WTC11 (cell line): ENCODE measurements at regions not wholly inside any gene's neighbourhood (a gene's known extent, or its start where the extent isn't known, plus 50 kb on each side); places are given as distances from the start of the nearest gene placed in this dataset.
A peak's percentile ranks its signal among the peaks of the same experiment; 100 is the strongest.

Experiments used
- ATAC-seq: fragments of 200-7000 bp; cut with Tn5 transposase; 2 replicates; pipeline ENCODE4 v1.10.0; 2021; ENCODE audit warnings: mild to moderate bottlenecking, moderate library complexity
- CTCF ChIA-PET: fragments of 300-600 bp; sonication (Branson Sonifier 250); formaldehyde crosslinking; loops from one replicate; lab custom pipeline; 2021; ENCODE audit warnings: antibody characterized with exemption; lab: Charles Lee
- POLR2A ChIA-PET: fragments of 350-600 bp; sonication (Branson Sonifier 250); formaldehyde crosslinking; loops from one replicate; lab custom pipeline; 2021; ENCODE audit warnings: antibody characterized with exemption; lab: Charles Lee
- DNase-seq: peaks from one replicate; pipeline ENCODE4 v3.0.0; 2021; ENCODE audit warnings: low spot score
- H3K27ac Mint-ChIP-seq: 2 replicates; pipeline ENCODE4 v1.8.0; 2021; ENCODE audit warnings: mixed read lengths
- H3K27me3 Mint-ChIP-seq: 2 replicates; pipeline ENCODE4 v1.8.0; 2021; ENCODE audit warnings: low read depth, mild to moderate bottlenecking, moderate library complexity, mixed read lengths
- H3K36me3 Mint-ChIP-seq: 2 replicates; pipeline ENCODE4 v1.8.0; 2021; ENCODE audit warnings: mixed read lengths
- H3K4me1 Mint-ChIP-seq: 2 replicates; pipeline ENCODE4 v1.8.0; 2022; ENCODE audit warnings: mixed read lengths
- H3K4me3 Mint-ChIP-seq: 2 replicates; pipeline ENCODE4 v1.8.0; 2021; ENCODE audit warnings: mild to moderate bottlenecking, moderate library complexity, mixed read lengths
- H3K9me3 Mint-ChIP-seq: 2 replicates; pipeline ENCODE4 v1.8.0; 2021; ENCODE audit warnings: mixed read lengths
- CDX4 ChIP-seq: fragments of 250-450 bp; sonication (Bioruptor Pico); IDR thresholded peaks from 2 replicates; pipeline ENCODE4 v1.9.0; 2021; ENCODE audit warnings: moderate library complexity, mild to moderate bottlenecking, inconsistent platforms, borderline replicate concordance
- CREB1 ChIP-seq: sonication (generic); formaldehyde crosslinking; IDR thresholded peaks from 2 replicates; pipeline ENCODE4 v1.8.0; 2023; ENCODE audit warnings: mild to moderate bottlenecking, missing genetic modification reagents
- ELF4 ChIP-seq: sonication (generic); formaldehyde crosslinking; IDR thresholded peaks from 2 replicates; pipeline ENCODE4 v1.8.1; 2022; ENCODE audit warnings: low read depth, mild to moderate bottlenecking, moderate library complexity, missing genetic modification reagents
- EMX1 ChIP-seq: fragments of 250-450 bp; sonication (Bioruptor Pico); IDR thresholded peaks from 2 replicates; pipeline ENCODE4 v1.8.0; 2021; ENCODE audit warnings: mild to moderate bottlenecking
- ETV6 ChIP-seq: sonication (generic); formaldehyde crosslinking; IDR thresholded peaks from 2 replicates; pipeline ENCODE4 v1.8.1; 2022; ENCODE audit warnings: mild to moderate bottlenecking, missing genetic modification reagents
- FOXJ3 ChIP-seq: sonication (generic); formaldehyde crosslinking; IDR thresholded peaks from 2 replicates; pipeline ENCODE4 v1.9.0; 2021; ENCODE audit warnings: missing genetic modification reagents, mild to moderate bottlenecking, borderline replicate concordance
- FOXK1 ChIP-seq: sonication (generic); formaldehyde crosslinking; IDR thresholded peaks from 2 replicates; pipeline ENCODE4 v1.8.0; 2022; ENCODE audit warnings: mild to moderate bottlenecking, moderate library complexity, missing genetic modification reagents
- HMGXB4 ChIP-seq: sonication (generic); formaldehyde crosslinking; IDR thresholded peaks from 2 replicates; pipeline ENCODE4 v1.8.1; 2023; ENCODE audit warnings: mild to moderate bottlenecking, moderate library complexity, missing genetic modification reagents
- JAZF1 ChIP-seq: fragments of 250-450 bp; sonication (Bioruptor Pico); IDR thresholded peaks from 2 replicates; pipeline ENCODE4 v1.9.0; 2021; ENCODE audit warnings: moderate library complexity, mild to moderate bottlenecking, inconsistent platforms
- KAT7 ChIP-seq: sonication (generic); formaldehyde crosslinking; IDR thresholded peaks from 2 replicates; pipeline ENCODE4 v1.8.1; 2023; ENCODE audit warnings: missing genetic modification reagents, mild to moderate bottlenecking, borderline replicate concordance
- MXD4 ChIP-seq: fragments of 250-450 bp; sonication (Bioruptor Pico); IDR thresholded peaks from 2 replicates; pipeline ENCODE4 v1.8.0; 2021; ENCODE audit warnings: mild to moderate bottlenecking, moderate library complexity, borderline replicate concordance
- MYBL2 ChIP-seq: sonication (generic); formaldehyde crosslinking; IDR thresholded peaks from 2 replicates; pipeline ENCODE4 v1.8.1; 2023; ENCODE audit warnings: mild to moderate bottlenecking, moderate library complexity, missing genetic modification reagents
- NFYB ChIP-seq: sonication (generic); formaldehyde crosslinking; conservative IDR thresholded peaks from 2 replicates; pipeline ENCODE4 v1.8.0; 2022; ENCODE audit warnings: low read depth, missing genetic modification reagents
- NR2C2 ChIP-seq: sonication (generic); formaldehyde crosslinking; IDR thresholded peaks from 2 replicates; pipeline ENCODE4 v1.8.0; 2022; ENCODE audit warnings: mild to moderate bottlenecking, missing genetic modification reagents
- PRRX2 ChIP-seq: fragments of 250-450 bp; sonication (Bioruptor Pico); IDR thresholded peaks from 2 replicates; pipeline ENCODE4 v1.8.0; 2021; ENCODE audit warnings: mild to moderate bottlenecking
- ZBTB43 ChIP-seq: sonication (generic); formaldehyde crosslinking; IDR thresholded peaks from 2 replicates; pipeline ENCODE4 v1.8.1; 2023; ENCODE audit warnings: mild to moderate bottlenecking, missing genetic modification reagents
- ZNF263 ChIP-seq: sonication (generic); formaldehyde crosslinking; IDR thresholded peaks from 2 replicates; pipeline ENCODE4 v1.8.1; 2022; ENCODE audit warnings: low read depth, mild to moderate bottlenecking, moderate library complexity, missing genetic modification reagents
- ZNF396 ChIP-seq: fragments of 250-450 bp; sonication (Bioruptor Pico); IDR thresholded peaks from 2 replicates; pipeline ENCODE4 v1.8.0; 2021; ENCODE audit warnings: mild to moderate bottlenecking, moderate library complexity, borderline replicate concordance
- TF ChIP-seq, protein P1 (sequence below): fragments of 250-450 bp; sonication (Bioruptor Pico); IDR thresholded peaks from 2 replicates; pipeline ENCODE4 v2.1.2; 2022; ENCODE audit warnings: mild to moderate bottlenecking, moderate library complexity
- TF ChIP-seq, protein P2 (sequence below): sonication (generic); formaldehyde crosslinking; IDR thresholded peaks from 2 replicates; pipeline ENCODE4 v1.8.0; 2022; ENCODE audit warnings: mild to moderate bottlenecking, missing genetic modification reagents
- TF ChIP-seq, protein P3 (sequence below): fragments of 250-450 bp; sonication (Bioruptor Pico); IDR thresholded peaks from 2 replicates; pipeline ENCODE4 v1.9.0; 2021; ENCODE audit warnings: mild to moderate bottlenecking, borderline replicate concordance

- H3K27ac Mint-ChIP-seq, result no peak overlapping the region
- no peaks in the 10 kb centered on the region for H3K27me3 Mint-ChIP-seq
- ATAC-seq, result peak; percentile 52
- peak; percentile 45; the same call in 1 of the 2 replicates for TF ChIP-seq ZBTB43 (CRISPR knock-in tag)
- no peak for TF ChIP-seq FOXK1 (CRISPR knock-in tag)
- DNase-seq, result no peak
- H3K36me3 Mint-ChIP-seq, result no peaks in the 10 kb centered on the region; the same call in 1 of the 2 replicates
- H3K4me1 Mint-ChIP-seq, result peaks cover 63% of the 10 kb centered on the region
- CTCF ChIA-PET, result no interaction called here
- POLR2A ChIA-PET, result no interaction called here
- peaks cover 4% of the 10 kb centered on the region for H3K9me3 Mint-ChIP-seq
- H3K4me3 Mint-ChIP-seq, result no peak overlapping the region
These were observed 249.4 kb downstream of the HNMT start for GRCh38 chr2:138213624-138214023.

- ChIA-PET POLR2A (no interaction called here), CTCF (no interaction called here)
- H3K4me3 Mint-ChIP-seq, result no peak overlapping the region
- H3K4me1 Mint-ChIP-seq, result peaks cover 65% of the 10 kb centered on the region
- peaks cover 4% of the 10 kb centered on the region for H3K9me3 Mint-ChIP-seq
- no peak for TF ChIP-seq ZNF396 (CRISPR knock-in tag)
- ATAC-seq (no peak), DNase-seq (no peak)
- no peak overlapping the region for H3K27ac Mint-ChIP-seq
- H3K27me3 Mint-ChIP-seq, result no peaks in the 10 kb centered on the region
- no peaks in the 10 kb centered on the region; the same call in 1 of the 2 replicates for H3K36me3 Mint-ChIP-seq
These were observed 251.7 kb downstream of the HNMT start for GRCh38 chr2:138215958-138216357.

DNA sequence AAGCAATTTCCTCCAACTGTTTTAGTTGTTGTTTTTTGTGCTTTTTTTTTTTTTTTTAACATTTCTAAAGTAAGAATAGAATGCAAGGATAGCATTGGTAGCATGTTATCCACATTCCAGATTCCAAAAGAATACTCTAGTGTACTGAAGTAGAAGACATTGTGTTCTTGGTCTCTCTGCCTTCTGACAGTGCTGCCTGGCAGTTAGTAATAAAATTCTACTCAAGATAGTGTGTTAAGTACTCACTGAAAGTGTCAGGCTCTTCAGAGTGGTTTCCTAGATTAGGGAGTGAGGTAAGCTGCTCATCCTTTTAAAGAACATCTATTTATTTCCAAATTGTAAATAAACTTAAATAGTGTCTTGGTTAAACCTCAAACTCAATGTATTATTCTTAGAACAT, 253.7 kb downstream of the HNMT start:
- ATAC-seq (no peak), DNase-seq (no peak)
- Mint-ChIP-seq H3K4me3 (no peak overlapping the region), H3K9me3 (no peaks in the 10 kb centered on the region; the same call in 1 of the 2 replicates), H3K4me1 (peaks cover 56% of the 10 kb centered on the region), H3K27ac (0 out of 2 replicates have a peak overlapping the region, but pooled peaks have one; percentile 34), H3K36me3 (no peaks in the 10 kb centered on the region; the same call in 1 of the 2 replicates), H3K27me3 (no peaks in the 10 kb centered on the region)
- TF ChIP-seq NR2C2 (CRISPR knock-in tag), result no peak
- TF ChIP-seq NFYB (CRISPR knock-in tag), result no peak
- TF ChIP-seq CDX4 (CRISPR knock-in tag), result no peak
- TF ChIP-seq, protein P1, sequence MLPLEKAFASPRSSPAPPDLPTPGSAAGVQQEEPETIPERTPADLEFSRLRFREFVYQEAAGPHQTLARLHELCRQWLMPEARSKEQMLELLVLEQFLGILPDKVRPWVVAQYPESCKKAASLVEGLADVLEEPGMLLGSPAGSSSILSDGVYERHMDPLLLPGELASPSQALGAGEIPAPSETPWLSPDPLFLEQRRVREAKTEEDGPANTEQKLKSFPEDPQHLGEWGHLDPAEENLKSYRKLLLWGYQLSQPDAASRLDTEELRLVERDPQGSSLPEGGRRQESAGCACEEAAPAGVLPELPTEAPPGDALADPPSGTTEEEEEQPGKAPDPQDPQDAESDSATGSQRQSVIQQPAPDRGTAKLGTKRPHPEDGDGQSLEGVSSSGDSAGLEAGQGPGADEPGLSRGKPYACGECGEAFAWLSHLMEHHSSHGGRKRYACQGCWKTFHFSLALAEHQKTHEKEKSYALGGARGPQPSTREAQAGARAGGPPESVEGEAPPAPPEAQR (CRISPR knock-in tag), result no peak
- TF ChIP-seq PRRX2 (CRISPR knock-in tag), result no peak
- no peak for TF ChIP-seq KAT7
- no peak for TF ChIP-seq MYBL2
- no peak for TF ChIP-seq FOXJ3 (CRISPR knock-in tag)
- TF ChIP-seq MXD4 (CRISPR knock-in tag), result no peak
- TF ChIP-seq, protein P2, sequence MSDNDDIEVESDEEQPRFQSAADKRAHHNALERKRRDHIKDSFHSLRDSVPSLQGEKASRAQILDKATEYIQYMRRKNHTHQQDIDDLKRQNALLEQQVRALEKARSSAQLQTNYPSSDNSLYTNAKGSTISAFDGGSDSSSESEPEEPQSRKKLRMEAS (CRISPR knock-in tag), result no peak
- ChIA-PET CTCF (interaction anchor here (0.7 kb wide), 1 partner anchor 1161 kb away, joined by 3 read pairs; no protein-coding TSS in a partner anchor), POLR2A (no interaction called here)

GRCh38 chr2:138218397-138218796, 254.1 kb downstream of the HNMT start:
- ATAC-seq (no peak), DNase-seq (no peak)
- Mint-ChIP-seq H3K9me3 (no peaks in the 10 kb centered on the region; the same call in 1 of the 2 replicates), H3K4me3 (no peak overlapping the region), H3K4me1 (peaks cover 52% of the 10 kb centered on the region), H3K27me3 (no peaks in the 10 kb centered on the region), H3K36me3 (no peaks in the 10 kb centered on the region; the same call in 1 of the 2 replicates), H3K27ac (no peak overlapping the region)
- CTCF ChIA-PET, result no interaction called here
- POLR2A ChIA-PET, result no interaction called here
- TF ChIP-seq ELF4 (CRISPR knock-in tag) (no peak), CREB1 (no peak), HMGXB4 (CRISPR knock-in tag) (no peak), MXD4 (CRISPR knock-in tag) (no peak), ZNF263 (no peak), EMX1 (CRISPR knock-in tag) (no peak), ETV6 (CRISPR knock-in tag) (no peak), JAZF1 (CRISPR knock-in tag) (no peak)
- TF ChIP-seq, protein P3, sequence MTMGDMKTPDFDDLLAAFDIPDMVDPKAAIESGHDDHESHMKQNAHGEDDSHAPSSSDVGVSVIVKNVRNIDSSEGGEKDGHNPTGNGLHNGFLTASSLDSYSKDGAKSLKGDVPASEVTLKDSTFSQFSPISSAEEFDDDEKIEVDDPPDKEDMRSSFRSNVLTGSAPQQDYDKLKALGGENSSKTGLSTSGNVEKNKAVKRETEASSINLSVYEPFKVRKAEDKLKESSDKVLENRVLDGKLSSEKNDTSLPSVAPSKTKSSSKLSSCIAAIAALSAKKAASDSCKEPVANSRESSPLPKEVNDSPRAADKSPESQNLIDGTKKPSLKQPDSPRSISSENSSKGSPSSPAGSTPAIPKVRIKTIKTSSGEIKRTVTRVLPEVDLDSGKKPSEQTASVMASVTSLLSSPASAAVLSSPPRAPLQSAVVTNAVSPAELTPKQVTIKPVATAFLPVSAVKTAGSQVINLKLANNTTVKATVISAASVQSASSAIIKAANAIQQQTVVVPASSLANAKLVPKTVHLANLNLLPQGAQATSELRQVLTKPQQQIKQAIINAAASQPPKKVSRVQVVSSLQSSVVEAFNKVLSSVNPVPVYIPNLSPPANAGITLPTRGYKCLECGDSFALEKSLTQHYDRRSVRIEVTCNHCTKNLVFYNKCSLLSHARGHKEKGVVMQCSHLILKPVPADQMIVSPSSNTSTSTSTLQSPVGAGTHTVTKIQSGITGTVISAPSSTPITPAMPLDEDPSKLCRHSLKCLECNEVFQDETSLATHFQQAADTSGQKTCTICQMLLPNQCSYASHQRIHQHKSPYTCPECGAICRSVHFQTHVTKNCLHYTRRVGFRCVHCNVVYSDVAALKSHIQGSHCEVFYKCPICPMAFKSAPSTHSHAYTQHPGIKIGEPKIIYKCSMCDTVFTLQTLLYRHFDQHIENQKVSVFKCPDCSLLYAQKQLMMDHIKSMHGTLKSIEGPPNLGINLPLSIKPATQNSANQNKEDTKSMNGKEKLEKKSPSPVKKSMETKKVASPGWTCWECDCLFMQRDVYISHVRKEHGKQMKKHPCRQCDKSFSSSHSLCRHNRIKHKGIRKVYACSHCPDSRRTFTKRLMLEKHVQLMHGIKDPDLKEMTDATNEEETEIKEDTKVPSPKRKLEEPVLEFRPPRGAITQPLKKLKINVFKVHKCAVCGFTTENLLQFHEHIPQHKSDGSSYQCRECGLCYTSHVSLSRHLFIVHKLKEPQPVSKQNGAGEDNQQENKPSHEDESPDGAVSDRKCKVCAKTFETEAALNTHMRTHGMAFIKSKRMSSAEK (CRISPR knock-in tag), result no peak
